ENCODE measurements at regions not wholly inside any gene's neighbourhood (a gene's known extent, or its start where the extent isn't known, plus 50 kb on each side); places are given as distances from the start of the nearest gene placed in this dataset.

DNA sequence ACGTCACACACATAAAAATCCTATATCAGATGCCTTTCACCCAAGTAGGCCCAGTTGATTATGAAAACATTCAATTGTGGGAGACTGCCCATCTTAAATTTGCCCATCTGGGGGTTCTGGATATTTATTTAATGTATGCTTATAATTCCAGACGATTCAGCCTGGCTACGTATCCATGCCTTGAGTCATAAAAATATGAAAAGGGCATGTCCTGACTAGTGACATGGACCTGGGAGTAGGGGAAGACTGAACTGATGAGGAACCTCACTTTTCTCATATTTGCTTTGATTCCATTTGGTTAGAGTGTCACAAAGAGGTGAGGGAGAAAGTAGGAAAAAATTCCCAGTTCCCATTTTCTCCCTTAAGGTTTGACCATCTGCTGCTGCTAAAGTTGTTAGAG, 122.5 kb upstream of the GNAO1 start:
- FAIRE-seq = no peak
- no peak for TF ChIP-seq TAF1 (IDR thresholded peaks at IDR 0.05; ENCODE audit: low read depth, low read length)
- no peak for TF ChIP-seq POLR2AphosphoS5 (IDR thresholded peaks at IDR 0.05; ENCODE audit: low read depth, low read length)
- no peak for TF ChIP-seq PAX5 (IDR thresholded peaks at IDR 0.05; ENCODE audit: insufficient read depth, low read length, severe bottlenecking)
- no peak for TF ChIP-seq SPI1 (IDR thresholded peaks at IDR 0.05; ENCODE audit: low read depth, low read length)
- TF ChIP-seq POLR2A (IDR thresholded peaks at IDR 0.05; ENCODE audit: low read depth, low read length) = no peak
- TF ChIP-seq POU2F2 (IDR thresholded peaks at IDR 0.05; ENCODE audit: low read depth, low read length) = no peak
- DNase-seq (ENCODE audit: insufficient read length, low spot score) = no peak

DNA sequence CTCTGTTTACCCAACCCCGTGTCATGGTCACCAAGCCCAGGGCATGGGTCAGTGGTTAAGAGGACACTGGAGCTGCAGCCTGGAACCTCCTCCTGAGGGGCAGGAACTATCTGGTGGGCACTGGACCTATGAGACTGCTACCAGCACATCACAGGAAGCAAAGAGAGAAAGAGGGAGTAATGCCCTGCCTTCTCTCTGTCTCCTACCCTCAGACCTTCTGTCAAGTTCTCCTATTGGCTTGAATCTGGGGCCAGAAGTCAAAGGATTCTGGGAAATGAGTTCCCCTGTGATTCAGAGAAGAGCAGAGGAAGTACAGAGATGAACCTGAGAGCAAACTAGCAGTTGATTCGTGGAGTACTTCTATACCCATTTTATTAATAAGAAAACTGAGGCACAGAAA, 123.0 kb upstream of the GNAO1 start:
- no peak for FAIRE-seq
- DNase-seq (ENCODE audit: insufficient read length, low spot score) = no peak
- TF ChIP-seq SPI1 (IDR thresholded peaks at IDR 0.05; ENCODE audit: low read depth, low read length) = no peak
- no peak for TF ChIP-seq POLR2A (IDR thresholded peaks at IDR 0.05; ENCODE audit: low read depth, low read length)
- no peak for TF ChIP-seq POU2F2 (IDR thresholded peaks at IDR 0.05; ENCODE audit: low read depth, low read length)
- TF ChIP-seq TAF1 (IDR thresholded peaks at IDR 0.05; ENCODE audit: low read depth, low read length) = no peak
- no peak for TF ChIP-seq PAX5 (IDR thresholded peaks at IDR 0.05; ENCODE audit: insufficient read depth, low read length, severe bottlenecking)
- no peak for TF ChIP-seq POLR2AphosphoS5 (IDR thresholded peaks at IDR 0.05; ENCODE audit: low read depth, low read length)

DNA sequence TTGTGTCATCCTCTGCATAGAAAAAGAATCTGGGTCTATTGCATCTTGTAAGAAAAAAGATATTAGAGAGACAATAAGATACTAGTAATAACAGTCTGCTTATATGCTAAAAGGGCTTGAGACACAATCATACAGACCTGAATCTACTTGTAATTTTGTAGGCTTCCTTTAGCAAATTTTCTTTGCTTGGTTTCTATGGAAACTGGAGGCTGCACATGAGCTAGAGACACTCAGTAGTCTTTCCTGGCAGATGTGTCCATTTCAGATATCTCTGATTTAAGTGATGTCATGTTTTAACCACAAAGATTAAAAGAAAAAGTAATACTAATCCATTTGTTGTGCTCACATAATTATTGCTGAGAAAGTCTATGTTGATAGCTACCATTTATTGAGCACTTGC, 123.9 kb upstream of the GNAO1 start:
- TF ChIP-seq SPI1 (IDR thresholded peaks at IDR 0.05; ENCODE audit: low read depth, low read length) (no peak), POU2F2 (IDR thresholded peaks at IDR 0.05; ENCODE audit: low read depth, low read length) (no peak), POLR2A (IDR thresholded peaks at IDR 0.05; ENCODE audit: low read depth, low read length) (no peak), POLR2AphosphoS5 (IDR thresholded peaks at IDR 0.05; ENCODE audit: low read depth, low read length) (no peak), TAF1 (IDR thresholded peaks at IDR 0.05; ENCODE audit: low read depth, low read length) (no peak), PAX5 (IDR thresholded peaks at IDR 0.05; ENCODE audit: insufficient read depth, low read length, severe bottlenecking) (no peak)
- DNase-seq (ENCODE audit: insufficient read length, low spot score) (no peak), FAIRE-seq (no peak)

DNA sequence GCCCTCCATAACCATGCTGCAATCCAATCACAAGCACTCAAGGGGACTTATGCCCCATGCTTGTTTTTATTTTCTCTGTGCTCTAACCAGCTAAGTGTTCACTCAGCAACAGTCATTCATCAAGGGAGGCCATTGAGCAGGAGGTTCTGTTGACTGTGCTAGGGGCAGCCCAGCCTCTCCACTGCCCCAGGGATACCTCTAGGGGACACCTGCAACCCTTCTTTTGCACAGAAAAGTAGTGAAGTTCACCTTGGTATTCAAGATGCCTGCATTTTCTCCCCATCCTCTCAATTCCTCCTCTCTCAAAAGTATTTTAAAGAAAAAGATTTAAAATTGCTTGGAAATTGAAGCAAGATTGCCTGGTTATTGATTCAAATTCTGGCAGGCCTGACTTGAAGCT, 124.7 kb upstream of the GNAO1 start:
- no peak for TF ChIP-seq TAF1 (IDR thresholded peaks at IDR 0.05; ENCODE audit: low read depth, low read length)
- TF ChIP-seq SPI1 (IDR thresholded peaks at IDR 0.05; ENCODE audit: low read depth, low read length) = no peak
- no peak for TF ChIP-seq POLR2A (IDR thresholded peaks at IDR 0.05; ENCODE audit: low read depth, low read length)
- TF ChIP-seq PAX5 (IDR thresholded peaks at IDR 0.05; ENCODE audit: insufficient read depth, low read length, severe bottlenecking) = no peak
- TF ChIP-seq POU2F2 (IDR thresholded peaks at IDR 0.05; ENCODE audit: low read depth, low read length) = no peak
- no peak for TF ChIP-seq POLR2AphosphoS5 (IDR thresholded peaks at IDR 0.05; ENCODE audit: low read depth, low read length)
- DNase-seq (ENCODE audit: insufficient read length, low spot score) (no peak), FAIRE-seq (no peak)

DNA sequence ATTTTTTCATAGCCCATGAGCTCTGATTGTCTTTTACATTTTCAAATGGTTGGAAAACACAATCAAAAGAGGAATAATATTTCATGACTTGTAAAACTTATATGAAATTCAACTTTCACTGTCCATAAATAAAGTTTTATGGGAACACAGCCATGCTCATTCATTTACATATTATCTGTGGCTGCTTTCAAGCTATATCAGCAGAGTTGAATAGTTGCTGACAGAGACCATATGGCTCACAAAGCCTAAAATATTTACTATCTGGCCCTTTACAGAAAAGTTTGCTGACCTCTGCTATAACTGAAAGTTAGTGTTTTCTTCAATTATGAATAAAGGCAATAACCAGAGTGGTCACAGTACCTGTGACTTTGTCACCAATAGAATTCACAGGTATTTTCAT, 128.2 kb upstream of the GNAO1 start:
- FAIRE-seq = no peak
- TF ChIP-seq SPI1 (IDR thresholded peaks at IDR 0.05; ENCODE audit: low read depth, low read length) (no peak), PAX5 (IDR thresholded peaks at IDR 0.05; ENCODE audit: insufficient read depth, low read length, severe bottlenecking) (no peak), POLR2AphosphoS5 (IDR thresholded peaks at IDR 0.05; ENCODE audit: low read depth, low read length) (no peak), POU2F2 (IDR thresholded peaks at IDR 0.05; ENCODE audit: low read depth, low read length) (no peak), POLR2A (IDR thresholded peaks at IDR 0.05; ENCODE audit: low read depth, low read length) (no peak), TAF1 (IDR thresholded peaks at IDR 0.05; ENCODE audit: low read depth, low read length) (no peak)

DNA sequence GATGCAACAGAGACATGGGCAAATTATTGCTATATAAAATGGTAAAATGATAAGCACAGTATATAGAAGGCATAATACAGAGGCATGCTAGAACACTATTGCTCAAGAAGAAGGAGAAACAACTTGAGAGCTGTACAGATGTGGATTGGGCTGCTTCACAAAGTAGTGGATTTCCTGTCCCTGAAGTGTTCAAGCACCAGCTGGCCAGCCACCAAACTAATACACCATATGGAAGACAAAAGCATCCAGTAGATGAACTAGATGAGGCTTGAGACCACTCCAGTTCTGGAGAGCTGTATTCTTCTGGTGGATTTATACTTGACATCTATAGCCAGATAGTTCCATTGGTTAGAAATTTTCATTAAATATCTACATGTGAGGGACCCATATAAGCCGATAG, 134.1 kb upstream of the GNAO1 start:
- FAIRE-seq (no peak), DNase-seq (ENCODE audit: insufficient read length, low spot score) (no peak)
- TF ChIP-seq POU2F2 (IDR thresholded peaks at IDR 0.05; ENCODE audit: low read depth, low read length) = no peak
- TF ChIP-seq POLR2AphosphoS5 (IDR thresholded peaks at IDR 0.05; ENCODE audit: low read depth, low read length) = no peak
- TF ChIP-seq POLR2A (IDR thresholded peaks at IDR 0.05; ENCODE audit: low read depth, low read length) = no peak
- TF ChIP-seq PAX5 (IDR thresholded peaks at IDR 0.05; ENCODE audit: insufficient read depth, low read length, severe bottlenecking) = no peak
- no peak for TF ChIP-seq TAF1 (IDR thresholded peaks at IDR 0.05; ENCODE audit: low read depth, low read length)
- no peak for TF ChIP-seq SPI1 (IDR thresholded peaks at IDR 0.05; ENCODE audit: low read depth, low read length)

More for the DNA sequence above, 128.2 kb upstream of the GNAO1 start:
- DNase-seq (ENCODE audit: insufficient read length, low spot score) = no peak

DNA sequence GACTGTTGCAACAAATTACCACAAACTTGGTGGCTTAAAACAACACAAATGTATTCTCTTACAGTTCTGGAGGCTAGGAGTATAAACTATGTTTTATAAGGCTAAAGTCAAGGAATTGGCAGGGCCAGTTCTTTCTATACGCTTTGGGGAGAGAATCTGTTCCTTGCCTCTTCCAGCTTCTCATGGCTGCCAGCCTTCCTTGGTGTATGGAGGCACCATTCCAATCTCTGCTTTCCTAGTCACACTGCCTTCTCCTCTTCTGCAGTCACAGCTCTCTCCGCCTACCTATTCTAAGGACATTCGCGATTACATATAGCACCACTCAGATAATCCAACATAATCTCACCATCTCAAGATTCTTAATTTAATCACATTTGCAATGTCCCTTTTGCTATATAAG, 140.4 kb upstream of the GNAO1 start:
- FAIRE-seq (no peak), DNase-seq (ENCODE audit: insufficient read length, low spot score) (no peak)
- TF ChIP-seq PAX5 (IDR thresholded peaks at IDR 0.05; ENCODE audit: insufficient read depth, low read length, severe bottlenecking) = no peak
- TF ChIP-seq POLR2AphosphoS5 (IDR thresholded peaks at IDR 0.05; ENCODE audit: low read depth, low read length) = no peak

DNA sequence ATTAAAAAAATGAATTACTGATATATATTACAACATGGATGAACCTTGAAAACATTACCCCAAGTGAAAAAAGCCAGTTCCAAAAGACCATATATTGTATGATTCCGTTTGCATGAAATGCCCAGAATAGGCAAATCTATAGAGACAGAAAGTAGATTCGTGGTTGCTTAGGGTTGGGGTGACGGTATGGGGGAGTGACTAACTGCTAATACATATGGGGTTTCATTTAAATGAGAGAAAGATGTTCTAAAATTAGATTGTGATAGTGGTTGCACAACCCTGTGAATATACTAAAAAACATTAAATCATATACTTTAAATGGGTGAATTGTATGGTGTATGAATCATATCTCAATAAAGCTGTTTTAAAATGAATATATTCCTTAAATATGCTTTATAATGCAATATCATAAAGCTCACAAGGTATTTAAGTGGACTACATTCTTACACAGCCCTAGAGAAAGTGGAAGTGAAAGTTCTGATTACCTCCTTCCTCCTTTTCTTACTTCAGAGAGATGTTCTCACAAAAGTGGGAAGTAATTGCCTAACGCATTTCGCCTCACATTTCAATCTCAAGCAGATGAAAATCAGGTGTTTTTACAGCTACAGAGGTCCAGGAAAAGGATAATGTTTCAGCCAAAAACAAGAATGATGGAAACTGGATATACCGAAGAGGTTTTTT, 142.7 kb upstream of the GNAO1 start:
- peak; percentile 70 for FAIRE-seq
- DNase-seq (ENCODE audit: insufficient read length, low spot score) = peak; percentile 12
- TF ChIP-seq PAX5 (IDR thresholded peaks at IDR 0.05; ENCODE audit: insufficient read depth, low read length, severe bottlenecking) (no peak), TAF1 (IDR thresholded peaks at IDR 0.05; ENCODE audit: low read depth, low read length) (no peak), SPI1 (IDR thresholded peaks at IDR 0.05; ENCODE audit: low read depth, low read length) (peak; percentile 88)

DNA sequence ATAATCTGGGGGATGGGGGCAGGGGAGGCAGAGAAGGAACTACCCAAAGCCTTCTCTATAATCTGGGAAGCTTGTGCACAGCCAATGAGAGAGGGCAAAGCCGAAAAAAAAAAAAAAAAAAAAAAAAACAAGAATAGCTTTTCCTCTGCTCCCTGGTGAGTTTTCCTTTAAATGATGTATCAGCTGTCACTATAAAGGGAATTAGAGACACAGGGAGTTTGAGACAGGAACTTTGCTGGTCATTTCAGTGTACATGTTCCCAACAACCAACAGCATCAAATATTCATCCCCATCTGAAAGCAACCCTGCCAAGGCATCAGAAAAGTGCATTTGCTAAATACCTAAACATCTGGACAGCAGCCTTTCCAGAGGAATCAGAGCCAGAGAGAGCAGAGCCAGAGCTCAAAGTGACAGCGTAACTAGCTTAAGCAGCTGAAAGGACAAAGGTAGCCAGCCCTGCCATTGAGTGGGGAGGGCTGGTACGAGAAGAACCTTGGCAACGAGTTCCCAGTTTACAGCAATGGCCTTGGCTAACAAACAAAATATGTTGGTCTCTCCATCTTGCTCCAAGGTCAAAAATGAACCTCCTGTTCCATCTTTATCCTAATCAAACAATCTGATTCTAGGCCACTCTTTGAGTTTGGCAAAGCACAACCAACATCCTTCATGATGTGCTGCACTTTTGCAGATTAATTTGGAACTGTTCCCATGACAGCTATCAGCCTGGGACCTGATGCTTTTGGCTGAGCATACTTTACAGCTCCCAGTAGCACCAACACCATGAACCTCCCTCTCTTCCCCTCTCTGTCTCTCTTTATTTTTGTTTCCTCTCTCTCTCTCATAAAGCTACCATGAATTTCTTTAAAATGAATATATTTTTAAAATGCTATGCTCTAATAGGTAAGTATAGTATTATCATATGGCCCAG, 143.7 kb upstream of the GNAO1 start:
- no peak for DNase-seq (ENCODE audit: insufficient read length, low spot score)
- TF ChIP-seq SPI1 (IDR thresholded peaks at IDR 0.05; ENCODE audit: low read depth, low read length) = no peak
- no peak for FAIRE-seq

DNA sequence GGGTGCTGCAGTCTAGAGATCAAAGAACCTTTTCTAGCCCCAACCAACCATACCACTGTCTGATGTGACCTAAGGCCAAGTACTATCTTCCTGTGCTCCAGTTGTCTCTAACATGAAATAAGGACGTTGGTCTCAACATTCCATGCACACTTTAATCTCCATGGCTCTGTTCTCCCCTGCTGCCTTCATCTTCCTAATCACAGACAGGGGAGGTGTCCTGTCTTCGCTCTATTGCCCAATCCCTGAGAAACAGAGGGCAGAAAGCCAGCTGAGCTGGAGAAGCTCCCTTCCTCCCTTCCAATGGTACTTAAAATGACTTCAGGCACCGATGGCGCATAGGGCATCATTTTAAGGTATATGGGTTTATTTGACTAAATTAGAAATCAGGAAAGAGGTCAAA, 148.9 kb upstream of the GNAO1 start:
- FAIRE-seq = no peak
- TF ChIP-seq POLR2AphosphoS5 (IDR thresholded peaks at IDR 0.05; ENCODE audit: low read depth, low read length) (no peak), PAX5 (IDR thresholded peaks at IDR 0.05; ENCODE audit: insufficient read depth, low read length, severe bottlenecking) (no peak)
- no peak for DNase-seq (ENCODE audit: insufficient read length, low spot score)
